ENCODE measurements at regions not wholly inside any gene's neighbourhood (a gene's known extent, or its start where the extent isn't known, plus 50 kb on each side); places are given as distances from the start of the nearest gene placed in this dataset.

DNA sequence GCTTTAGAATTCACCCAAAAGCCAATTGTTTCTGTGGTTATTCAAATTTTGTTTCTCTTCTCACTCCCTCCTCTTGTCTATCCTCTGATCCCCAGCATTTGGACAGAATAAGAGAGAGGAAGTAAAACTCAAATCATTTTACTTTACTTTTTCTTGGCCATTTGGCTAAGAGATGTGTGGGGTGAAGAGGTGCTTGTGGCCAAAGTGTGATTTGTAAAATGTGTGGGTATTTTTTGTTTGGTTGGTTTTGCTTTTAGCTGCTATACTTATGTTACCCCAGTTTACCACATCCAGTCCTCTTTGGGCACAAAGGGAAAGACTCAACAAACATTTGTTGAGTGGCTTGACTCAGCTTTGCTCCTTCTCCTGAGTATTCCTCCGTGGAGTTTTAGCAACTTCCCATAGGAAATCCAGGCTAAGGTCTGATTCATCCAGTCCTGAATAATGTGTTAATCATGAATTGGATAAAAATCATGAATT lies 109.1 kb upstream of the CYP1B1 start (continued):
- TF ChIP-seq TFAM (CRISPR knock-in tag; conservative IDR thresholded peaks at IDR 0.05) (no peak), ZNF23 (CRISPR knock-in tag; IDR thresholded peaks at IDR 0.05) (no peak), CCNT2 (IDR thresholded peaks at IDR 0.05; ENCODE audit: borderline replicate concordance, extremely low read depth, insufficient read length, low read depth, low read length) (no peak)

DNA sequence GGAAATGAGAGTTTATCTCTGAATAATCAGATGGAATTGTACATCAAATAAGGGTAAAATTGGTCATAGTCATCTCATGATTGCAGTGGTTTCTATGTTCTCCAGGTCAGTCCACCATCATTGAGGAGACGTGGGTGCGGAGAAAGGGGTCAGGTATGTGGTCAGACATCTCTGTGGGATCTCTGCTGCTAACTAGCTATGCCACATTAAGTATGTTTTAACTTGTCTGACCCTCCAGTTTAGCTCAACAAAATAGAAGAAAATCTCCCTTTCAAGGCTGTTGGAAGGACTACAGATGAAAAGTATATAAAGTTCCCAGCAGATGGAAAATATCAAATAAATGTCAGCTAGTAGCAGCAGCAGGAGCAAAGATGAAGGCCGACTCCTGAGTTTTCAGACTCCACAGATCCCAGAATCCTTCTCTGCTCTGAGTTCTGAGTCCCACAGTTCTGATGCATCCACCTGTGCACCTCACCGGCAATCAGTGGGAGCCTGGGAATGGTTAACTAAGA lies 106.6 kb upstream of the CYP1B1 start:
- intact Hi-C loops (cut with micrococcal nuclease) (no loop called here), in situ Hi-C loops (cut with MboI) (no loop called here)
- H3K79me2 ChIP-seq (ENCODE audit: control insufficient read depth, insufficient read depth, low read length) = no peaks in the 10 kb centered on the region
- CTCF ChIA-PET (ENCODE audit: low intra/inter-chr PET ratio) = no interaction called here
- H3K9me3 ChIP-seq (replicated peaks; ENCODE audit: control insufficient read depth, insufficient read depth, low read depth, low read length) = 0 out of 2 replicates have a peak, but pooled peaks cover 2% of the 10 kb centered on the region
- peaks cover 5 to 20% of the 10 kb centered on the region in 2 experiments; a peak in 4 of 5 replicates for H3K27me3 ChIP-seq (ENCODE audit: control insufficient read depth in 2 of 2, insufficient read depth in 2 of 2, low read length in 2 of 2)
- WGBS (ENCODE audit: insufficient coverage, low coverage, missing lambda C conversion rate) = 1% methylated on average over 4 of the region's 4 CpGs
- no peak overlapping the region for H3K4me2 ChIP-seq (ENCODE audit: insufficient read depth, low read length)
- no peak for DNase-seq (ENCODE audit: extremely low read depth in 1 of 4, low spot score in 3 of 4)
- no peak overlapping the region for H3K27ac ChIP-seq (ENCODE audit: extremely low read depth, low read depth, low read length)
- H3K9ac ChIP-seq (ENCODE audit: insufficient read depth in 1 of 2, low read depth in 2 of 2, low read length in 2 of 2) = no peak overlapping the region
- H3K36me3 ChIP-seq (ENCODE audit: control insufficient read depth, insufficient read depth, low read length) = no peaks in the 10 kb centered on the region
- H3K4me1 ChIP-seq (replicated peaks in 1 of 2; ENCODE audit: control insufficient read depth in 2 of 2, insufficient read depth in 2 of 2, low read length in 2 of 2) = no peaks in the 10 kb centered on the region
- no TSS peak for BruUV-seq (replicated peaks)
- ATAC-seq = no peak
- no peak for TF ChIP-seq HDAC2 (IDR thresholded peaks at IDR 0.05)
- no peak for TF ChIP-seq BDP1 (IDR thresholded peaks at IDR 0.05; ENCODE audit: insufficient read depth, insufficient read length)
- TF ChIP-seq SMARCA4 (IDR thresholded peaks at IDR 0.05) = no peak
- no peak for TF ChIP-seq ZNF436 (CRISPR knock-in tag; IDR thresholded peaks at IDR 0.05)
- TF ChIP-seq, protein P1, sequence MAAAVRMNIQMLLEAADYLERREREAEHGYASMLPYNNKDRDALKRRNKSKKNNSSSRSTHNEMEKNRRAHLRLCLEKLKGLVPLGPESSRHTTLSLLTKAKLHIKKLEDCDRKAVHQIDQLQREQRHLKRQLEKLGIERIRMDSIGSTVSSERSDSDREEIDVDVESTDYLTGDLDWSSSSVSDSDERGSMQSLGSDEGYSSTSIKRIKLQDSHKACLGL (CRISPR knock-in tag; IDR thresholded peaks at IDR 0.05; ENCODE audit: borderline replicate concordance, poor library complexity, severe bottlenecking) = no peak
- no peak for TF ChIP-seq ZNF507 (tag; conservative IDR thresholded peaks at IDR 0.05)
- no peak for TF ChIP-seq CBX5 (IDR thresholded peaks at IDR 0.05; ENCODE audit: borderline replicate concordance, low read depth)
- no peak for TF ChIP-seq HNRNPL (IDR thresholded peaks at IDR 0.05; ENCODE audit: low read depth, low read length)
- no peak for TF ChIP-seq RBFOX2 (IDR thresholded peaks at IDR 0.05; ENCODE audit: low read depth, low read length)
- TF ChIP-seq ILF3 (IDR thresholded peaks at IDR 0.05; ENCODE audit: borderline replicate concordance) = no peak
- H3K9me1 ChIP-seq (ENCODE audit: control insufficient read depth, insufficient read depth, low read length) = no peaks in the 10 kb centered on the region
- no peak for FAIRE-seq
- no peak overlapping the region for H3K4me3 ChIP-seq
- H2AFZ ChIP-seq (ENCODE audit: low read depth, low read length) = no peak overlapping the region
- POLR2A ChIA-PET = interaction anchor here (1.1 kb wide), 1 partner anchor 18 kb away, joined by 4 read pairs; no protein-coding TSS in a partner anchor
- no peaks in the 10 kb centered on the region for H4K20me1 ChIP-seq (replicated peaks; ENCODE audit: control insufficient read depth, insufficient read depth, low read length)

Data from K562 (cell line).